ENCODE measurements at regions not wholly inside any gene's neighbourhood (a gene's known extent, or its start where the extent isn't known, plus 50 kb on each side); places are given as distances from the start of the nearest gene placed in this dataset.

DNA sequence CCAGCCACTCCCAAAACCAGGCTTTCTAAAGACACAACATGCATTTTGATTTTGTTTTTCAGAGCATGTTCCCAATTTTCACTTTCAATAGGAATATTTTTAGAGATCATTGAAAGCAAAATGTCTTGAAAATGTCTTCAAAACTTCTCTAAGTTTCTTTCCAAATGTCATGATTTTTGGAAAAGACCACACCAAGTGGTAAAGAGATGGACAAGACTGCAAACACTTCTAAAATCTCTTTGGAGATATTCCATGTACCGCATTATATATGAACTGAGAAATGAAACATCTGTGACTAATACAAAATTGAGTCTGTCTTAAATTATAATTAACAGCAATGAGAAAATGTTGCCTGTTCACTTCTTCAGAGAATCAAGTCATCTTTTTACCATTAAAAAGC, 418.0 kb upstream of the PKN2 start:
- Histone ChIP-seq H3K9ac (ENCODE audit: low read length) (no peak overlapping the region), H3K27ac (ENCODE audit: low read depth, low read length) (no peak overlapping the region)
- FAIRE-seq, result no peak

DNA sequence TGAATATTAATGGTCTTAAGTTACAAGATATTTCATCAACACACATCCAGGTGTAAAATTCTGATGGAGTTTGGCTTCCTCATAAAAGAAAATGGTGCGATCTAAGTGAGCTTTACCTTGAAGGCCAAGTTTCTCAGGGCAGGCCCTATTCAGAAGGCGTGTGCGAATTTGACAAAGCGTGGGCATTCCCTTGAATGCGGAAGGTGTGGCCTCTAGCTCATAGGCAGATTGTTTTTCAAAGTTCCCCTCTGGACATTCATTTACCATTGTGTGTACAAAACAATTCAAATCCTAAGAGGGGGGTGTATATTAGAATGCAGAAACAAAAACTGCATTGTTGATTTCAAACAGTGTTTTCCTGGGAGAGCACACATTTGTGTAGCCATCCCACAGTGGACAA, 411.9 kb upstream of the PKN2 start:
- Histone ChIP-seq H3K27me3 (ENCODE audit: insufficient read depth, low read length) (no peaks in the 10 kb centered on the region), H3K4me1 (ENCODE audit: insufficient read depth, low read length) (no peaks in the 10 kb centered on the region), H3K4me2 (ENCODE audit: low read length) (no peak overlapping the region), H3K9me3 (ENCODE audit: insufficient read depth, low read depth, low read length) (no peaks in the 10 kb centered on the region), H3K4me3 (ENCODE audit: insufficient read depth, low read depth, low read length) (no peak overlapping the region), H4K20me1 (ENCODE audit: insufficient read depth, low read length) (no peaks in the 10 kb centered on the region), H2AFZ (ENCODE audit: low read depth, low read length) (no peak overlapping the region), H3K36me3 (ENCODE audit: insufficient read depth, low read length) (no peaks in the 10 kb centered on the region), H3K27ac (ENCODE audit: low read depth, low read length) (no peak overlapping the region), H3K9ac (ENCODE audit: low read length) (no peak overlapping the region), H3K79me2 (ENCODE audit: insufficient read depth, low read length) (no peaks in the 10 kb centered on the region)
- Mint-ChIP-seq H3K9me3 (ENCODE audit: unreplicated experiment) (no peaks in the 10 kb centered on the region), H3K27ac (ENCODE audit: unreplicated experiment) (no peak overlapping the region), H3K36me3 (ENCODE audit: low read depth, unreplicated experiment) (no peaks in the 10 kb centered on the region), H3K4me1 (ENCODE audit: low read depth, unreplicated experiment) (no peaks in the 10 kb centered on the region), H3K4me3 (ENCODE audit: unreplicated experiment) (no peak overlapping the region), H3K27me3 (ENCODE audit: low read depth, unreplicated experiment) (no peaks in the 10 kb centered on the region)
- no peak for TF ChIP-seq EZH2 (IDR thresholded peaks at IDR 0.05; ENCODE audit: insufficient read depth, low read length)
- TF ChIP-seq, protein P1, sequence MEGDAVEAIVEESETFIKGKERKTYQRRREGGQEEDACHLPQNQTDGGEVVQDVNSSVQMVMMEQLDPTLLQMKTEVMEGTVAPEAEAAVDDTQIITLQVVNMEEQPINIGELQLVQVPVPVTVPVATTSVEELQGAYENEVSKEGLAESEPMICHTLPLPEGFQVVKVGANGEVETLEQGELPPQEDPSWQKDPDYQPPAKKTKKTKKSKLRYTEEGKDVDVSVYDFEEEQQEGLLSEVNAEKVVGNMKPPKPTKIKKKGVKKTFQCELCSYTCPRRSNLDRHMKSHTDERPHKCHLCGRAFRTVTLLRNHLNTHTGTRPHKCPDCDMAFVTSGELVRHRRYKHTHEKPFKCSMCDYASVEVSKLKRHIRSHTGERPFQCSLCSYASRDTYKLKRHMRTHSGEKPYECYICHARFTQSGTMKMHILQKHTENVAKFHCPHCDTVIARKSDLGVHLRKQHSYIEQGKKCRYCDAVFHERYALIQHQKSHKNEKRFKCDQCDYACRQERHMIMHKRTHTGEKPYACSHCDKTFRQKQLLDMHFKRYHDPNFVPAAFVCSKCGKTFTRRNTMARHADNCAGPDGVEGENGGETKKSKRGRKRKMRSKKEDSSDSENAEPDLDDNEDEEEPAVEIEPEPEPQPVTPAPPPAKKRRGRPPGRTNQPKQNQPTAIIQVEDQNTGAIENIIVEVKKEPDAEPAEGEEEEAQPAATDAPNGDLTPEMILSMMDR (IDR thresholded peaks at IDR 0.05; ENCODE audit: insufficient read depth, low read depth, low read length), result no peak
- FAIRE-seq (no peak), DNase-seq (ENCODE audit: low read depth) (no peak)

More for the DNA sequence above, 418.0 kb upstream of the PKN2 start:
- no peaks in the 10 kb centered on the region for H3K9me3 Mint-ChIP-seq (ENCODE audit: unreplicated experiment)
- Histone ChIP-seq H3K4me1 (ENCODE audit: insufficient read depth, low read length) (no peaks in the 10 kb centered on the region), H3K4me2 (ENCODE audit: low read length) (no peak overlapping the region), H3K4me3 (ENCODE audit: insufficient read depth, low read depth, low read length) (no peak overlapping the region), H3K9me3 (ENCODE audit: insufficient read depth, low read depth, low read length) (no peaks in the 10 kb centered on the region), H3K36me3 (ENCODE audit: insufficient read depth, low read length) (no peaks in the 10 kb centered on the region), H2AFZ (ENCODE audit: low read depth, low read length) (no peak overlapping the region), H3K79me2 (ENCODE audit: insufficient read depth, low read length) (no peaks in the 10 kb centered on the region), H3K27me3 (ENCODE audit: insufficient read depth, low read length) (no peaks in the 10 kb centered on the region), H4K20me1 (ENCODE audit: insufficient read depth, low read length) (no peaks in the 10 kb centered on the region)
- no peaks in the 10 kb centered on the region for H3K36me3 Mint-ChIP-seq (ENCODE audit: low read depth, unreplicated experiment)
- H3K27me3 Mint-ChIP-seq (ENCODE audit: low read depth, unreplicated experiment), result no peaks in the 10 kb centered on the region
- no peak for DNase-seq (ENCODE audit: low read depth)
- no peak overlapping the region for H3K27ac Mint-ChIP-seq (ENCODE audit: unreplicated experiment)
- TF ChIP-seq, protein P1 (IDR thresholded peaks at IDR 0.05; ENCODE audit: insufficient read depth, low read depth, low read length), result no peak
- no peak for TF ChIP-seq EZH2 (IDR thresholded peaks at IDR 0.05; ENCODE audit: insufficient read depth, low read length)
- no peaks in the 10 kb centered on the region for H3K4me1 Mint-ChIP-seq (ENCODE audit: low read depth, unreplicated experiment)
- no peak overlapping the region for H3K4me3 Mint-ChIP-seq (ENCODE audit: unreplicated experiment)

DNA sequence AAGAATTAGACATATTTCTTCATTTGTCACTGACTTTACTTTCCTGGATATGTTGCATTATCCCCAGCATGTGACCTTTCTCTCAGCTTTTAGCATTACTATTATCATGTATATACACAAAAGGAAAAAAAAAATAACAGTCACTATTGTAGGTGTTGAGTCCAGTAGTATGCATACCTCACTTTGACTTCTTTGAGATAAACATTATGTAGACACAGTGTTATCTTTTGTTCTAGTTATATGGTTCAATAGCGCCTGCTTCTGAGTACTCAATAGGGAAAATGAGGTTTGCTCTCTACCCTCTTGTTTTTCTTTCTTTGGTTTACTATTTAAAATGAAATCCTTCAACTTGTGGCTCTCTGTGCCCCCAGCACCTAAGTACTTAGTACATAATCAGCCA, 409.6 kb upstream of the PKN2 start:
- Mint-ChIP-seq H3K27ac (ENCODE audit: unreplicated experiment) (no peak overlapping the region), H3K27me3 (ENCODE audit: low read depth, unreplicated experiment) (no peaks in the 10 kb centered on the region), H3K4me3 (ENCODE audit: unreplicated experiment) (no peak overlapping the region), H3K9me3 (ENCODE audit: unreplicated experiment) (no peaks in the 10 kb centered on the region), H3K36me3 (ENCODE audit: low read depth, unreplicated experiment) (no peaks in the 10 kb centered on the region), H3K4me1 (ENCODE audit: low read depth, unreplicated experiment) (no peaks in the 10 kb centered on the region)
- no peak overlapping the region for H3K27ac ChIP-seq (ENCODE audit: low read depth, low read length)
- H3K79me2 ChIP-seq (ENCODE audit: insufficient read depth, low read length), result no peaks in the 10 kb centered on the region
- TF ChIP-seq, protein P1 (IDR thresholded peaks at IDR 0.05; ENCODE audit: insufficient read depth, low read depth, low read length), result no peak
- no peak for TF ChIP-seq EZH2 (IDR thresholded peaks at IDR 0.05; ENCODE audit: insufficient read depth, low read length)
- no peak overlapping the region for H3K4me3 ChIP-seq (ENCODE audit: insufficient read depth, low read depth, low read length)
- H3K4me2 ChIP-seq (ENCODE audit: low read length), result no peak overlapping the region
- no peaks in the 10 kb centered on the region for H3K36me3 ChIP-seq (ENCODE audit: insufficient read depth, low read length)
- H4K20me1 ChIP-seq (ENCODE audit: insufficient read depth, low read length), result no peaks in the 10 kb centered on the region
- no peak for DNase-seq (ENCODE audit: low read depth)
- FAIRE-seq, result no peak
- no peak overlapping the region for H3K9ac ChIP-seq (ENCODE audit: low read length)
- H3K4me1 ChIP-seq (ENCODE audit: insufficient read depth, low read length), result no peaks in the 10 kb centered on the region
- H2AFZ ChIP-seq (ENCODE audit: low read depth, low read length), result no peak overlapping the region
- no peaks in the 10 kb centered on the region for H3K9me3 ChIP-seq (ENCODE audit: insufficient read depth, low read depth, low read length)
- H3K27me3 ChIP-seq (ENCODE audit: insufficient read depth, low read length), result no peaks in the 10 kb centered on the region
